Thyroid gland (tissue), 4 donors: ENCODE measurements at regions not wholly inside any gene's neighbourhood (a gene's known extent, or its start where the extent isn't known, plus 50 kb on each side); places are given as distances from the start of the nearest gene placed in this dataset.

ENCODE experiments used
- DNase-seq, 2 donors: peaks; one replicate each; pipeline ENCODE4 v3.0.0-alpha.2; 2019
- H3K27ac ChIP-seq, 3 donors: fragments of 200-600 bp; sonication (generic); 1 replicate in 2 of 3; 2 replicates in 1 of 3; pipeline ENCODE4 v1.5.1; 2016 to 2019; ENCODE audit warnings: mild to moderate bottlenecking in 1 of 3, moderate library complexity in 1 of 3
- H3K27me3 ChIP-seq: fragments of 200-600 bp; sonication (generic); one replicate; pipeline ENCODE4 v1.5.1; 2019
- H3K36me3 ChIP-seq, 2 donors: fragments of 200-600 bp; sonication (generic); one replicate each; pipeline ENCODE4 v1.5.1; 2016 to 2019
- H3K4me1 ChIP-seq, 2 donors: fragments of 200-600 bp; sonication (generic); one replicate each; pipeline ENCODE4 v1.5.1; 2017 to 2019
- H3K4me3 ChIP-seq, 3 donors: fragments of 200-600 bp; sonication (generic); replicated peaks in 1 of 3; 1 replicate in 2 of 3; 2 replicates in 1 of 3; pipeline ENCODE4 v1.5.1; 2016; ENCODE audit warnings: mild to moderate bottlenecking in 1 of 3
- H3K9me3 ChIP-seq: fragments of 200-600 bp; sonication (generic); one replicate; pipeline ENCODE4 v1.5.1; 2017
- CTCF ChIP-seq, 6 experiments: fragments of 200-600 bp in 3 of 6; fragments of 450-650 bp in 3 of 6; sonication (generic) in 3 of 6; IDR thresholded peaks; one replicate each; pipeline ENCODE4 v1.5.1; 2016 to 2019; ENCODE audit warnings: antibody characterized with exemption in 6 of 6, mild to moderate bottlenecking in 2 of 6, inconsistent platforms in 1 of 6, moderate library complexity in 1 of 6
- POLR2A ChIP-seq, 2 donors: fragments of 450-650 bp; IDR thresholded peaks; one replicate each; pipeline ENCODE4 v1.6.1; 2017; ENCODE audit warnings: antibody characterized with exemption in 2 of 2, mild to moderate bottlenecking in 2 of 2, moderate library complexity in 1 of 2
- WGBS, 2 donors: methylation state at CpG; one replicate each; pipeline ENCODE4 v1.1.5; 2017; 5-methylcytosine and 5-hydroxymethylcytosine counted together
- intact Hi-C: fragments of 100-400 bp; cut with DNase I; formaldehyde crosslinking; loops from one replicate; pipeline ENCODE4 v1.15.1; 2023

DNA sequence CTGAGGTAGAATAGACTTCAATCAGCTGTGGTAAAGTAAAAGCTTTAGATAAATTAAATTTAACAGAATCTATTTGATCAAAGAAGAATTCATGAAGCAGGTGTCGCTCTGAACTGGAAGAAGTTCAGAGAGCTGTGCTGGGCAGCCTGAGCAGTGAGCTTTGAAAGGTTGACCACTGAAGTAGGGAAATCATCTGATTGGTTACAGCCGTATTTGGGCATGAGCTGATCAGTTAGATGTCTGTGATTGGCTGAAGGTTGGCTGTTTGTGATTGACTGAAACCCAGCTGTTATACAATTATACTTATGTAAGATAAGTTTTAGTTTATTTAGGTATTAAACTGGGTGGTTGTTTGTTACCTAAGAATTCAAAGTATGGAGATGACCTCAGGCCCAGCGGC lies 1174.6 kb downstream of the CDH9 start:
- Histone ChIP-seq H3K4me3 (no peak overlapping the region), H3K27ac (no peak overlapping the region), H3K36me3 (no peaks in the 10 kb centered on the region), H3K27me3 (no peaks in the 10 kb centered on the region), H3K4me1 (no peaks in the 10 kb centered on the region), H3K9me3 (no peaks in the 10 kb centered on the region)
- intact Hi-C loops = no loop called here
- no peak for DNase-seq
- WGBS, 2 donors = 82 to 86% methylated on average over 3 of the region's 3 CpGs
- no peak for TF ChIP-seq CTCF (IDR thresholded peaks at IDR 0.05)
- TF ChIP-seq POLR2A (IDR thresholded peaks at IDR 0.05) = no peak

- intact Hi-C loops = no loop called here
- no peaks in the 10 kb centered on the region for H3K36me3 ChIP-seq
- DNase-seq = no peak
- no peak for TF ChIP-seq POLR2A (IDR thresholded peaks at IDR 0.05)
- no peak for TF ChIP-seq CTCF (IDR thresholded peaks at IDR 0.05)
- 83 to 90% methylated on average over 2 of the region's 2 CpGs for WGBS, 2 donors
- no peaks in the 10 kb centered on the region for H3K9me3 ChIP-seq
- no peaks in the 10 kb centered on the region for H3K4me1 ChIP-seq
- no peak overlapping the region for H3K27ac ChIP-seq
- no peaks in the 10 kb centered on the region for H3K27me3 ChIP-seq
- no peak overlapping the region for H3K4me3 ChIP-seq
Observed at GRCh38 chr5:25862276-25862675, 1176.1 kb downstream of the CDH9 start.

GRCh38 chr5:25858019-25858418 lies 1180.4 kb downstream of the CDH9 start:
- H3K27me3 ChIP-seq = no peaks in the 10 kb centered on the region
- H3K4me1 ChIP-seq = no peaks in the 10 kb centered on the region
- H3K36me3 ChIP-seq = no peaks in the 10 kb centered on the region
- intact Hi-C loops = no loop called here
- WGBS, 2 donors = 49 to 52% methylated on average over 6 of the region's 6 CpGs
- H3K27ac ChIP-seq = no peak overlapping the region
- TF ChIP-seq CTCF (IDR thresholded peaks at IDR 0.05) = no peak
- TF ChIP-seq POLR2A (IDR thresholded peaks at IDR 0.05) = no peak
- no peak overlapping the region for H3K4me3 ChIP-seq
- no peak for DNase-seq
- no peaks in the 10 kb centered on the region for H3K9me3 ChIP-seq

DNA sequence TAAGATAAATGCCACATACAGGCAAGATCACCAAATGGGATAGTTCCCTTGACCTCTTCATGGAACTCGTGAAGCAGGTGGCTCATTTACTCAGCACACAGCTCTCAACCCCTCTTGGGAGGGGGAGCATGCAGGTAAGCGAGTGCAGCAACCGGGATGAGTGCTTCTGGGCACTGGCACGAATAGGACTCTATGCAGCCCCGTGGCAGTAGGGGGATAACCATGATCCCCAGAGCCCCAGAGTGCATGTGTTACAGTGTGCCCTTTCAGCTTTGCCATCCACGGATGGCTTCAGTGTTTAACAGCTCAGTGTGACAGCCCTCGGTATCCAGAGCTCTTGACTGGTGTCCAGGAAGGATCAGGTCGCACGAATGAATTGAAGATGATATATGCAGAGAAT lies 1187.1 kb downstream of the CDH9 start:
- Histone ChIP-seq H3K4me3 (no peak overlapping the region), H3K27me3 (no peaks in the 10 kb centered on the region), H3K4me1 (no peaks in the 10 kb centered on the region), H3K36me3 (no peaks in the 10 kb centered on the region), H3K27ac (no peak overlapping the region), H3K9me3 (no peaks in the 10 kb centered on the region)
- intact Hi-C loops = no loop called here
- 71 to 73% methylated on average over 5 to 9 of the region's 9 CpGs for WGBS, 2 donors
- no peak for TF ChIP-seq POLR2A (IDR thresholded peaks at IDR 0.05)
- no peak for TF ChIP-seq CTCF (IDR thresholded peaks at IDR 0.05)
- DNase-seq = no peak

- Histone ChIP-seq H3K27me3 (no peaks in the 10 kb centered on the region), H3K4me3 (no peak overlapping the region), H3K4me1 (no peaks in the 10 kb centered on the region), H3K9me3 (no peaks in the 10 kb centered on the region), H3K27ac (no peak overlapping the region), H3K36me3 (no peaks in the 10 kb centered on the region)
- TF ChIP-seq POLR2A (IDR thresholded peaks at IDR 0.05) (no peak), CTCF (IDR thresholded peaks at IDR 0.05) (no peak)
- intact Hi-C loops = no loop called here
- DNase-seq = no peak
- WGBS, 2 donors = 48 to 52% methylated on average over 5 of the region's 5 CpGs
Observed at GRCh38 chr5:25850581-25850980, 1187.8 kb downstream of the CDH9 start.
